HG03457 (cell line): ENCODE measurements at regions not wholly inside any gene's neighbourhood (a gene's known extent, or its start where the extent isn't known, plus 50 kb on each side); places are given as distances from the start of the nearest gene placed in this dataset.

Experiments
- ATAC-seq: cut with Tn5 transposase; IDR thresholded peaks from one replicate; pipeline ENCODE4 v1.9.1; 2021; ENCODE audit warnings: moderate number of reproducible peaks; ENCODE audit not compliant: unreplicated experiment

- ATAC-seq: no peak
Observed at GRCh38 chr12:12015073-12015685, 55.6 kb upstream of the BCL2L14 start.

DNA sequence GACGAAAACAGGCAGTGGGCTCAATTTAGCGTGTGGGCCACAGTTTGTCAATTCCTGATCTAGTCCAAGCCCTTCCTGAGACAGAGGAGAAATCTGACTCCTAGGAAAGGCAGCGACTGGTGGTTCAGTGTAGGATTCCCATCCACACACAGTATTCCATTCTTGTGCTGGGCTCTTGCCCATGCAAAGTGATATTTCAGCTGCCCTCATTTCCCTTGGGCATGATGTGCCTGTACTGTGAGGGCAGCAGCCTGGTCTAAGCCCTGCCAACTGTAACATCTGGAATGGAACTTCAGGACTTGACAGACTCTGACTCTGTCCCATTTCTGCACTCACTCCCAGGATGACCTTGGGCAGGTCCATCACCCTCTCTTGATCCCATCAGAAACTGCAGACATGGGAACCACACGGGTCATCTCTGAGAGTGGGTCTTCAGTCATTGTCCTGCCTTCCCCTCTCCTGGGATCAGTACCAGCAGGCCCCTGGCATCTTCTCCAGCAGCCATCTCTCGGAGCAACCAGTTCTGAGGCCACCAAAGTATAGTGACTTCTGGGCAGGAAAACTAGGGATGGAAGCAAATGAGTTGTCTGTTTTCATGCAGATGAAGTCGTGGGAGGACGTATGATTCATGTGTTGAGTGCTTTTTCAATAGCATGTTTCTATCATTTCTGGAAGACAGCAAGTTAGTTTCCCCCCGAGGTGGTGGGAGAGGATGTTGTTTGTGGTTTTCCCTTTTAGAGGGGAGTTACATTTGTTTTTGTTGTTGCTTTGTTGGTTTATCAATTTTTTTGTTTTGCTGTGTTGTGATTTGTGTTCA lies 54.2 kb upstream of the BCL2L14 start:
- ATAC-seq: no peak

- no peak for ATAC-seq
Observed at GRCh38 chr12:12017135-12017581, 53.6 kb upstream of the BCL2L14 start.

DNA sequence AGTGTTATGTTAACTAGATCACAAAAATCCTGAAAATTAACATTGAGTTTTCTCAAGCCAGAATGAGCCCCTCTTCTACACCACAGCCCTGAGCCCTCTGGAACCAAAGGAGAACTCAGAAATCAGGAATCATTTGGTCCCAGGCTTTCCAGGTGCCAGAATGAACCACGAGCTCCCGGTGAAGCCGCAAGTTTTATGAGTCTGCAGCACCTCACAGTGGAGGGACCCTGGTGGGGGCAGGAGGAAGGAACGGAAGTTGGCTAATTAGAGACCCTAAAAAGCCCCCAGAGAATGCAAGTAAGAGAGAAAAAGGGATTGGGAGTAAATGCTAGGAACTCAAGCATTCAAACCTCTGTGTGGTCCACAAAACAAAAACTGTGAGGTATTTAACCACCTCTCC lies 52.9 kb upstream of the BCL2L14 start:
- no peak for ATAC-seq

DNA sequence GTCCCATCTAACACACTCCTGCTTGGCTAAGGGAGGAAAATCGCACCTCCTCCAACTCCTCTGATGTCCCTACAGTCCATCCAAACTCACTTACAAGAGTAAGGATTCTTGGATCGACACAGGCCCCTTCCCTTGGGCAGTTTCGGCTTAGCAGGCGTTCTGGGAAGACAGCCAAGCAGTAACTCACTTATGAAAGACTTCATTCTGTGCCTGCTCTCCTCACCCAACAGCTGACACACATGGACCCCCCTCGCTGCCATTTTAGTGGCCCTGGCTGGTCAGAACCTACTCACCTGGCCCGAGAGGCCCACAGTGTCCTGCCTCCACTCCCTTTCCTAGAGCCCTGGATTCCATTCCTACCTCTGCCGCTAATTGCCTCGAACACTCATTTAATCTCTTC lies 52.3 kb upstream of the BCL2L14 start:
- no peak for ATAC-seq

- ATAC-seq: no peak
Observed at GRCh38 chr12:12019881-12020280, 50.9 kb upstream of the BCL2L14 start.

GRCh38 chr12:12020762-12021161 lies 50.0 kb upstream of the BCL2L14 start:
- no peak for ATAC-seq
